22Rv1 (cell line): ENCODE measurements at regions not wholly inside any gene's neighbourhood (a gene's known extent, or its start where the extent isn't known, plus 50 kb on each side); places are given as distances from the start of the nearest gene placed in this dataset.

Source experiments
- H3K27ac ChIP-seq: fragments of 450-650 bp; 2 replicates; pipeline ENCODE4 v1.5.1; 2017
- ZFX ChIP-seq: fragments of 450-650 bp; IDR thresholded peaks from 2 replicates; pipeline ENCODE4 v1.6.1; 2017; ENCODE audit warnings: antibody characterized with exemption, borderline replicate concordance
- TF ChIP-seq, protein P1 (sequence below): fragments of 450-650 bp; IDR thresholded peaks from 2 replicates; pipeline ENCODE4 v1.5.1; 2017; ENCODE audit warnings: mild to moderate bottlenecking

- TF ChIP-seq ZFX, result no peak
- TF ChIP-seq, protein P1, sequence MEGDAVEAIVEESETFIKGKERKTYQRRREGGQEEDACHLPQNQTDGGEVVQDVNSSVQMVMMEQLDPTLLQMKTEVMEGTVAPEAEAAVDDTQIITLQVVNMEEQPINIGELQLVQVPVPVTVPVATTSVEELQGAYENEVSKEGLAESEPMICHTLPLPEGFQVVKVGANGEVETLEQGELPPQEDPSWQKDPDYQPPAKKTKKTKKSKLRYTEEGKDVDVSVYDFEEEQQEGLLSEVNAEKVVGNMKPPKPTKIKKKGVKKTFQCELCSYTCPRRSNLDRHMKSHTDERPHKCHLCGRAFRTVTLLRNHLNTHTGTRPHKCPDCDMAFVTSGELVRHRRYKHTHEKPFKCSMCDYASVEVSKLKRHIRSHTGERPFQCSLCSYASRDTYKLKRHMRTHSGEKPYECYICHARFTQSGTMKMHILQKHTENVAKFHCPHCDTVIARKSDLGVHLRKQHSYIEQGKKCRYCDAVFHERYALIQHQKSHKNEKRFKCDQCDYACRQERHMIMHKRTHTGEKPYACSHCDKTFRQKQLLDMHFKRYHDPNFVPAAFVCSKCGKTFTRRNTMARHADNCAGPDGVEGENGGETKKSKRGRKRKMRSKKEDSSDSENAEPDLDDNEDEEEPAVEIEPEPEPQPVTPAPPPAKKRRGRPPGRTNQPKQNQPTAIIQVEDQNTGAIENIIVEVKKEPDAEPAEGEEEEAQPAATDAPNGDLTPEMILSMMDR, result no peak
These were observed 167.0 kb upstream of the CDK1 start for GRCh38 chr10:60611291-60611747.

DNA sequence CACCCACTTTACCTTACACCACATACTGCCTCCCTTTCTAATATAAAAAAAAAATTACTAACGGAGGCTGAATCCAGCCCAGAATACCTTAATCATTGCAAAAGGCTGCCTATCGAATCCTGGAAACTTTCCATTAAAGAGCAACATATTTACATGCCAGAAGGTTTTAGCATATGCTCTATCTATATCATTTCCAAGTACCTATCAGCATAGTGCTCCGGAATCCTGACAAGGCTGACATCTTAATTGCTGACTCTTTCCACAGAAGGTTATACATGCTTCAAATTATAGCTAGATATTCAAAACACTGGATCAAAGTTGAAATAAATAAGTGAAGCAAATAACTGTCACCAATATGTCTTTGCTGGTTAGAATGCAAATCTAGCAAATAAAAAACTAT is 170.9 kb upstream of the CDK1 start:
- no peak overlapping the region for H3K27ac ChIP-seq
- TF ChIP-seq ZFX, result no peak
- TF ChIP-seq, protein P1, result no peak

More at GRCh38 chr10:60611291-60611747, 167.0 kb upstream of the CDK1 start:
- no peak overlapping the region for H3K27ac ChIP-seq

GRCh38 chr10:60606343-60607080 is 171.8 kb upstream of the CDK1 start:
- no peak overlapping the region for H3K27ac ChIP-seq
- TF ChIP-seq, protein P1, result no peak
- TF ChIP-seq ZFX, result no peak

GRCh38 chr10:60605476-60605875 is 172.8 kb upstream of the CDK1 start:
- no peak for TF ChIP-seq ZFX
- TF ChIP-seq, protein P1, result no peak

GRCh38 chr10:60604342-60604741 is 173.9 kb upstream of the CDK1 start:
- no peak overlapping the region for H3K27ac ChIP-seq
- TF ChIP-seq, protein P1, result no peak
- TF ChIP-seq ZFX, result no peak

More at GRCh38 chr10:60605476-60605875, 172.8 kb upstream of the CDK1 start:
- H3K27ac ChIP-seq, result no peak overlapping the region

- TF ChIP-seq, protein P1, result no peak
- TF ChIP-seq ZFX, result no peak
- no peak overlapping the region for H3K27ac ChIP-seq
These were observed 180.8 kb upstream of the CDK1 start for GRCh38 chr10:60597513-60597912.

GRCh38 chr10:60595852-60596251 is 182.4 kb upstream of the CDK1 start:
- H3K27ac ChIP-seq, result no peak overlapping the region
- TF ChIP-seq, protein P1, result no peak
